Astrocyte (in vitro differentiated cells and primary cell): ENCODE measurements at regions not wholly inside any gene's neighbourhood (a gene's known extent, or its start where the extent isn't known, plus 50 kb on each side); places are given as distances from the start of the nearest gene placed in this dataset.

Experiments
- DNase-seq: peaks from one replicate; pipeline ENCODE4 v3.0.0-alpha.2; 2010; ENCODE audit warnings: low read depth
- FAIRE-seq: peaks from 2 replicates; lab custom pipeline; 2011; peaks lifted over from hg19 to GRCh38; lab: Jason Lieb, UNC
- H2AFZ ChIP-seq: 2 replicates; pipeline ENCODE4 v1.6.0; 2012; ENCODE audit warnings: low read depth, low read length, inconsistent platforms
- H3K27ac ChIP-seq: 2 replicates; pipeline ENCODE4 v1.5.1; 2011; ENCODE audit warnings: low read depth, low read length, inconsistent platforms
- H3K27me3 ChIP-seq: 2 replicates; pipeline ENCODE4 v1.6.0; 2011; ENCODE audit warnings: low read length, inconsistent platforms; ENCODE audit not compliant: insufficient read depth
- H3K36me3 ChIP-seq: 2 replicates; pipeline ENCODE4 v1.5.1; 2011; ENCODE audit warnings: low read length, inconsistent platforms; ENCODE audit not compliant: insufficient read depth
- H3K4me1 ChIP-seq: 2 replicates; pipeline ENCODE4 v1.5.1; 2011; ENCODE audit warnings: low read length, inconsistent platforms; ENCODE audit not compliant: insufficient read depth
- H3K4me2 ChIP-seq: 2 replicates; pipeline ENCODE4 v1.6.0; 2012; ENCODE audit warnings: low read length, inconsistent platforms
- H3K4me3 ChIP-seq: 2 replicates; pipeline ENCODE4 v1.5.1; 2011; ENCODE audit warnings: low read depth, mild to moderate bottlenecking, low read length, inconsistent platforms; ENCODE audit not compliant: insufficient read depth
- H3K79me2 ChIP-seq: 2 replicates; pipeline ENCODE4 v1.6.0; 2012; ENCODE audit warnings: mild to moderate bottlenecking, low read length, inconsistent platforms; ENCODE audit not compliant: insufficient read depth
- H3K9ac ChIP-seq: 2 replicates; pipeline ENCODE4 v1.6.0; 2012; ENCODE audit warnings: mild to moderate bottlenecking, low read length, inconsistent platforms
- H3K9me3 ChIP-seq: 2 replicates; pipeline ENCODE4 v1.5.1; 2012; ENCODE audit warnings: low read depth, mild to moderate bottlenecking, low read length, inconsistent platforms; ENCODE audit not compliant: insufficient read depth
- H4K20me1 ChIP-seq: 2 replicates; pipeline ENCODE4 v1.6.0; 2012; ENCODE audit warnings: low read length, inconsistent platforms; ENCODE audit not compliant: insufficient read depth
- H3K27ac Mint-ChIP-seq: one replicate; pipeline ENCODE4 v1.8.0; 2021; ENCODE audit warnings: mild to moderate bottlenecking, mixed read lengths; ENCODE audit not compliant: unreplicated experiment
- H3K27me3 Mint-ChIP-seq: one replicate; pipeline ENCODE4 v1.8.0; 2021; ENCODE audit warnings: low read depth, mixed read lengths; ENCODE audit not compliant: unreplicated experiment
- H3K36me3 Mint-ChIP-seq: one replicate; pipeline ENCODE4 v1.8.0; 2021; ENCODE audit warnings: low read depth, mixed read lengths; ENCODE audit not compliant: unreplicated experiment
- H3K4me1 Mint-ChIP-seq: one replicate; pipeline ENCODE4 v1.8.0; 2021; ENCODE audit warnings: low read depth, mixed read lengths; ENCODE audit not compliant: unreplicated experiment
- H3K4me3 Mint-ChIP-seq: one replicate; pipeline ENCODE4 v1.8.0; 2021; ENCODE audit warnings: mild to moderate bottlenecking, moderate library complexity, mixed read lengths; ENCODE audit not compliant: unreplicated experiment
- H3K9me3 Mint-ChIP-seq: one replicate; pipeline ENCODE4 v1.8.0; 2021; ENCODE audit warnings: mild to moderate bottlenecking, mixed read lengths; ENCODE audit not compliant: unreplicated experiment
- CTCF ChIP-seq: IDR thresholded peaks from 2 replicates; pipeline ENCODE4 v1.5.1; 2011; ENCODE audit warnings: low read depth, mild to moderate bottlenecking, inconsistent platforms, low read length, moderate library complexity; ENCODE audit not compliant: insufficient read depth
- EZH2 ChIP-seq: IDR thresholded peaks from 2 replicates; pipeline ENCODE4 v1.6.1; 2012; ENCODE audit warnings: mild to moderate bottlenecking, low read length, inconsistent platforms; ENCODE audit not compliant: insufficient read depth

GRCh38 chr5:99368726-99369125, 439.9 kb upstream of the CHD1 start:
- H3K4me2 ChIP-seq, result no peak overlapping the region
- no peak overlapping the region for H2AFZ ChIP-seq
- TF ChIP-seq CTCF, result no peak
- no peak for TF ChIP-seq EZH2
- FAIRE-seq (no peak), DNase-seq (no peak)
- H3K4me3 ChIP-seq, result no peak overlapping the region
- no peaks in the 10 kb centered on the region for H3K36me3 ChIP-seq
- no peak overlapping the region for H3K9ac ChIP-seq
- H3K4me3 Mint-ChIP-seq, result no peak overlapping the region
- H3K4me1 Mint-ChIP-seq, result peaks cover 8% of the 10 kb centered on the region
- no peak overlapping the region for H3K27ac Mint-ChIP-seq
- H3K9me3 Mint-ChIP-seq, result no peaks in the 10 kb centered on the region
- H3K27me3 ChIP-seq, result no peaks in the 10 kb centered on the region
- H3K27me3 Mint-ChIP-seq, result no peaks in the 10 kb centered on the region
- H3K79me2 ChIP-seq, result no peaks in the 10 kb centered on the region
- no peak overlapping the region for H3K27ac ChIP-seq
- no peaks in the 10 kb centered on the region for H3K36me3 Mint-ChIP-seq
- no peaks in the 10 kb centered on the region for H3K4me1 ChIP-seq
- H3K9me3 ChIP-seq, result no peaks in the 10 kb centered on the region
- no peaks in the 10 kb centered on the region for H4K20me1 ChIP-seq

- TF ChIP-seq CTCF (no peak), EZH2 (no peak)
- FAIRE-seq, result no peak
- H3K27ac ChIP-seq, result peak overlapping the region; percentile 22
- H2AFZ ChIP-seq, result no peak overlapping the region
- Mint-ChIP-seq H3K9me3 (peaks cover 2% of the 10 kb centered on the region), H3K4me3 (no peak overlapping the region), H3K4me1 (peaks cover 16% of the 10 kb centered on the region), H3K27me3 (no peaks in the 10 kb centered on the region), H3K36me3 (peaks cover 2% of the 10 kb centered on the region), H3K27ac (peak overlapping the region; percentile 95)
- peak overlapping the region; percentile 4 for H3K4me2 ChIP-seq
- H3K9me3 ChIP-seq, result peaks cover 6% of the 10 kb centered on the region
- no peak overlapping the region for H3K9ac ChIP-seq
- no peaks in the 10 kb centered on the region for H4K20me1 ChIP-seq
- no peak overlapping the region for H3K4me3 ChIP-seq
- H3K79me2 ChIP-seq, result no peaks in the 10 kb centered on the region
- peak; percentile 62 for DNase-seq
- no peaks in the 10 kb centered on the region for H3K27me3 ChIP-seq
- no peaks in the 10 kb centered on the region for H3K36me3 ChIP-seq
- H3K4me1 ChIP-seq, result no peaks in the 10 kb centered on the region
These were observed 427.1 kb upstream of the CHD1 start for GRCh38 chr5:99355881-99356280.

GRCh38 chr5:99349787-99350186, 421.0 kb upstream of the CHD1 start:
- Mint-ChIP-seq H3K4me3 (no peak overlapping the region), H3K36me3 (peaks cover 2% of the 10 kb centered on the region), H3K27me3 (no peaks in the 10 kb centered on the region), H3K27ac (no peak overlapping the region), H3K9me3 (peaks cover 2% of the 10 kb centered on the region), H3K4me1 (no peaks in the 10 kb centered on the region)
- DNase-seq, result no peak
- H3K4me2 ChIP-seq, result no peak overlapping the region
- H3K79me2 ChIP-seq, result no peaks in the 10 kb centered on the region
- H3K4me1 ChIP-seq, result no peaks in the 10 kb centered on the region
- H3K36me3 ChIP-seq, result no peaks in the 10 kb centered on the region
- H3K9ac ChIP-seq, result no peak overlapping the region
- H3K27me3 ChIP-seq, result no peaks in the 10 kb centered on the region
- H4K20me1 ChIP-seq, result no peaks in the 10 kb centered on the region
- H2AFZ ChIP-seq, result no peak overlapping the region
- H3K9me3 ChIP-seq, result peaks cover 6% of the 10 kb centered on the region
- no peak for FAIRE-seq
- H3K4me3 ChIP-seq, result no peak overlapping the region
- TF ChIP-seq EZH2 (no peak), CTCF (no peak)
- no peak overlapping the region for H3K27ac ChIP-seq
